NCI-H446 (cell line): ENCODE measurements at regions not wholly inside any gene's neighbourhood (a gene's known extent, or its start where the extent isn't known, plus 50 kb on each side); places are given as distances from the start of the nearest gene placed in this dataset.

Source experiments
- DNase-seq, 2 experiments: peaks; one replicate each; lab custom pipeline; 2025; lab: John Stamatoyannopoulos, UW

DNA sequence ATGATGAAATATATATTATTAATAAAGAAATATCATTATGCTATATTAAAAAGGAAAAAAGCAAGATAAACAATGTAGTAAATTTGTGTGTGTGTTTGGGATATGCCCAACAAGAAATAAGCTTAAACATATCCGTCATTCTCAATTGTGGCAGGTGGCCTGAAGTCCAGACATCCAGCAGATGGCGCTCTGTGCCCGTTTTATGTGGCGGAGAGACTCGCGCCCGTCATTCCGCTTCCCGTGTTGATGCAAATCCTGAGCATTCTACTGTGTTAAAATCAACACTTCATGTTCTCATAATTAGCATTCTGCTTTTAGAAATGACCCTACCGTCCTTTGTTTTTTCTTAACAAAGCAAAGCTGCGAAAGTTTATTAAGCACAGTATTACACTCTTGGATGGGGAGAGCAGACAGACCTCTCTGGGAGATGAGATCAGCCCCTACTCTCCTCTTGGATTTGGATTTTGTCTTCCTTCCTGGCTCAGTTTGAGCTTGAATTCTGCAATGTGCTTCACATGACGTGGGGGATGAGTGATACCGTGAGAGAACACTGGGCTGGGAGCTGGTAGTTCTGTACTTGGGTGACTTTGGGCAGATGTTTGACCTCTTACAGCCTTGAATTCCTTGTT, 125.8 kb downstream of the MCHR2 start:
- peak; percentile 54 to 84 for DNase-seq
